ENCODE measurements at regions not wholly inside any gene's neighbourhood (a gene's known extent, or its start where the extent isn't known, plus 50 kb on each side); places are given as distances from the start of the nearest gene placed in this dataset.

DNA sequence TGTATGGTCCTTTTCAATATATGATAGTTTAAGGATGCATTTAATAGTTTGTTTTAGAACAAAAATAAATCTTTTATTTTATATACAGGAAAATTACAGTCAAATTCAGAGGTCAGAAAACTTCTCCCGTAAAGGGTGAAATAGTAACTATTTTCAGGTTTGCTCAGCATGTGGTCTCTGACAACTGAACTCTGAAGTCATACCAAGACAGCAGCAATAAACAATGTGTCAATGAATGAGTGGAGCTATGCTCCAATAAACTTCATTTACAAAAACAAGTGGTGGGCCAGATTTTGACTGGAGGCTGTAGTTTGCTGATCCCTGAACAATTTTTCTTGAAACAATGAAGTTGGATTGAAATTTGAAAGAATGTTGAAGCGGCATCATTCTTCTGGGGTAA lies 123.6 kb downstream of the ZNF248 start:
- Histone ChIP-seq H4K20me1 (ENCODE audit: insufficient read depth, low read length) (no peaks in the 10 kb centered on the region), H3K4me2 (ENCODE audit: low read depth, low read length) (no peak overlapping the region), H3K9me3 (replicated peaks; ENCODE audit: insufficient read depth, low read length) (no peaks in the 10 kb centered on the region)

GRCh38 chr10:37732685-37733084 lies 124.7 kb downstream of the ZNF248 start:
- Histone ChIP-seq H3K9ac (ENCODE audit: low read length) (no peak overlapping the region), H3K9me3 (replicated peaks; ENCODE audit: insufficient read depth, low read length) (no peaks in the 10 kb centered on the region), H3K79me2 (ENCODE audit: low read length) (no peaks in the 10 kb centered on the region), H4K20me1 (ENCODE audit: insufficient read depth, low read length) (no peaks in the 10 kb centered on the region), H3K4me2 (ENCODE audit: low read depth, low read length) (no peak overlapping the region), H3K4me1 (ENCODE audit: low read length) (no peaks in the 10 kb centered on the region), H3K27ac (ENCODE audit: low read length) (no peak overlapping the region), H3F3A (ENCODE audit: insufficient read depth, low read length) (no peaks in the 10 kb centered on the region), H3K27me3 (replicated peaks; ENCODE audit: insufficient read depth, low read length) (no peaks in the 10 kb centered on the region), H2AFZ (ENCODE audit: low read length) (no peak overlapping the region), H3K9me2 (replicated peaks; ENCODE audit: insufficient read depth, low read length) (no peaks in the 10 kb centered on the region), H3K36me3 (replicated peaks; ENCODE audit: insufficient read depth, low read length) (no peaks in the 10 kb centered on the region), H3K4me3 (ENCODE audit: low read length) (no peak overlapping the region)
- no peak for DNase-seq
- TF ChIP-seq EZH2phosphoT487 (IDR thresholded peaks at IDR 0.05; ENCODE audit: low read length) = no peak
- TF ChIP-seq CTCF (IDR thresholded peaks at IDR 0.05; ENCODE audit: low read length) = no peak
- no peak for TF ChIP-seq EZH2 (optimal IDR thresholded peaks at IDR 0.05; ENCODE audit: low read depth, low read length)

More for the DNA sequence above, 123.6 kb downstream of the ZNF248 start:
- no peaks in the 10 kb centered on the region for H3K79me2 ChIP-seq (ENCODE audit: low read length)
- H3F3A ChIP-seq (ENCODE audit: insufficient read depth, low read length) = no peaks in the 10 kb centered on the region
- no peak overlapping the region for H3K27ac ChIP-seq (ENCODE audit: low read length)
- no peaks in the 10 kb centered on the region for H3K4me1 ChIP-seq (ENCODE audit: low read length)
- no peaks in the 10 kb centered on the region for H3K9me2 ChIP-seq (replicated peaks; ENCODE audit: insufficient read depth, low read length)
- TF ChIP-seq EZH2 (optimal IDR thresholded peaks at IDR 0.05; ENCODE audit: low read depth, low read length) (no peak), CTCF (IDR thresholded peaks at IDR 0.05; ENCODE audit: low read length) (no peak), EZH2phosphoT487 (IDR thresholded peaks at IDR 0.05; ENCODE audit: low read length) (no peak)
- no peak overlapping the region for H3K4me3 ChIP-seq (ENCODE audit: low read length)
- no peak overlapping the region for H2AFZ ChIP-seq (ENCODE audit: low read length)
- DNase-seq = no peak
- no peaks in the 10 kb centered on the region for H3K27me3 ChIP-seq (replicated peaks; ENCODE audit: insufficient read depth, low read length)
- no peak overlapping the region for H3K9ac ChIP-seq (ENCODE audit: low read length)
- no peaks in the 10 kb centered on the region for H3K36me3 ChIP-seq (replicated peaks; ENCODE audit: insufficient read depth, low read length)

DNA sequence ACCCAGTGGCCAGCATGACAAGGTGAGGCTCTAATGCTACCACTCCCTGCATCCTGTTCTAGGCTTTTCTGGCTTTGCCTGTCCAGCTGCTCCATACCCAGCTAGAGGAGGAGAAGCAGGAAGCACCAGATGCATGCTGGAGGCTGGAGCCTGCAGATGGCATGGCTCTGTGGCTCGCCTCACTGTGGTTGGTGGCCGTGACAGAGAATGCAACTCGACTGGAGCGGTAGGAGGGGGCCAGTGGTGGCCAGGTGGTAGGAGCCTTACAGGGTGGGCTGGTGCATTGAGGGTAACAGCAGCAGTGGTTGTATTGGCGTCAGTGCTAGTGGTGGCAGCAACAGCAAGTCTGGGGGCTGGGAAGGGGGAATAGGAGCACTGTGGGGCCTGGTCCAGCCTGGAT lies 128.6 kb downstream of the ZNF248 start:
- Histone ChIP-seq H2AFZ (ENCODE audit: low read length) (no peak overlapping the region), H3F3A (ENCODE audit: insufficient read depth, low read length) (no peaks in the 10 kb centered on the region), H3K9me3 (replicated peaks; ENCODE audit: insufficient read depth, low read length) (no peaks in the 10 kb centered on the region), H3K79me2 (ENCODE audit: low read length) (no peaks in the 10 kb centered on the region), H3K36me3 (replicated peaks; ENCODE audit: insufficient read depth, low read length) (no peaks in the 10 kb centered on the region), H3K4me2 (ENCODE audit: low read depth, low read length) (no peak overlapping the region), H3K4me1 (ENCODE audit: low read length) (no peaks in the 10 kb centered on the region), H4K20me1 (ENCODE audit: insufficient read depth, low read length) (no peaks in the 10 kb centered on the region), H3K4me3 (ENCODE audit: low read length) (no peak overlapping the region), H3K27ac (ENCODE audit: low read length) (no peak overlapping the region), H3K9me2 (replicated peaks; ENCODE audit: insufficient read depth, low read length) (no peaks in the 10 kb centered on the region), H3K27me3 (replicated peaks; ENCODE audit: insufficient read depth, low read length) (no peaks in the 10 kb centered on the region), H3K9ac (ENCODE audit: low read length) (no peak overlapping the region)
- TF ChIP-seq EZH2phosphoT487 (IDR thresholded peaks at IDR 0.05; ENCODE audit: low read length) = no peak
- TF ChIP-seq EZH2 (optimal IDR thresholded peaks at IDR 0.05; ENCODE audit: low read depth, low read length) = no peak
- no peak for TF ChIP-seq CTCF (IDR thresholded peaks at IDR 0.05; ENCODE audit: low read length)
- no peak for DNase-seq

Data from MM.1S (cell line).